Ishikawa (cell line): ENCODE measurements at regions not wholly inside any gene's neighbourhood (a gene's known extent, or its start where the extent isn't known, plus 50 kb on each side); places are given as distances from the start of the nearest gene placed in this dataset.

Source experiments
- MAX ChIP-seq: IDR thresholded peaks from 2 replicates; pipeline ENCODE4 v1.6.1; 2012
- YY1 ChIP-seq: IDR thresholded peaks from 2 replicates; pipeline ENCODE4 v1.6.1; 2012; ENCODE audit warnings: low read depth

- no peak for TF ChIP-seq YY1
- no peak for TF ChIP-seq MAX
Measured at GRCh38 chr2:75403991-75404428, 156.7 kb downstream of the EVA1A start.
